Head of caudate nucleus (tissue), 42 donors: ENCODE measurements at regions not wholly inside any gene's neighbourhood (a gene's known extent, or its start where the extent isn't known, plus 50 kb on each side); places are given as distances from the start of the nearest gene placed in this dataset.
A peak's percentile ranks its signal among the peaks of the same experiment; 100 is the strongest.
"Not testable (repeated sequence)": the region's sequence is repeated elsewhere in the genome, so short reads cannot be mapped to it uniquely, and the experiment has no call there.

Experiments
- DNase-seq, 42 donors: peaks; one replicate each; pipeline versions ENCODE4 v3.0.0 to v3.0.0-alpha.2; 2020 to 2021; ENCODE audit warnings: mixed read lengths in 7 of 42
- intact Hi-C: fragments of 100-400 bp; cut with DNase I; formaldehyde crosslinking; loops from one replicate; pipeline ENCODE4 v1.15.0; 2022

GRCh38 chr2:121132762-121133107 lies 152.3 kb downstream of the TFCP2L1 start:
- no peak for DNase-seq
- intact Hi-C loops, result no loop called here

- no peak for DNase-seq
Measured at GRCh38 chr2:121133551-121134319, 151.3 kb downstream of the TFCP2L1 start.

GRCh38 chr2:121134728-121135127 lies 150.3 kb downstream of the TFCP2L1 start:
- intact Hi-C loops, result no loop called here
- DNase-seq, result no peak

More at GRCh38 chr2:121133551-121134319, 151.3 kb downstream of the TFCP2L1 start:
- intact Hi-C loops, result no loop called here

- no peak for DNase-seq
- intact Hi-C loops, result no loop called here
Measured at GRCh38 chr2:121135168-121135853, 149.7 kb downstream of the TFCP2L1 start.

- intact Hi-C loops, result no loop called here
- DNase-seq, result peak in 1 of 42 donors; percentile 14
Measured at GRCh38 chr2:121136323-121136722, 148.7 kb downstream of the TFCP2L1 start.

GRCh38 chr2:121137571-121137970 lies 147.4 kb downstream of the TFCP2L1 start:
- no peak for DNase-seq
- intact Hi-C loops, result no loop called here

- no peak for DNase-seq
- intact Hi-C loops, result no loop called here
Measured at GRCh38 chr2:121140734-121141133, 144.3 kb downstream of the TFCP2L1 start.

GRCh38 chr2:121142452-121142851 lies 142.6 kb downstream of the TFCP2L1 start:
- no peak for DNase-seq
- intact Hi-C loops, result no loop called here

- no peak for DNase-seq
- intact Hi-C loops, result no loop called here
Measured at GRCh38 chr2:121144111-121144510, 140.9 kb downstream of the TFCP2L1 start.

- intact Hi-C loops, result no loop called here
- no peak for DNase-seq
Measured at GRCh38 chr2:121146630-121147029, 138.4 kb downstream of the TFCP2L1 start.

GRCh38 chr2:121147766-121148165 lies 137.2 kb downstream of the TFCP2L1 start:
- DNase-seq, result no peak
- intact Hi-C loops, result no loop called here

GRCh38 chr2:121148481-121148880 lies 136.5 kb downstream of the TFCP2L1 start:
- no peak for DNase-seq
- intact Hi-C loops, result no loop called here

GRCh38 chr2:121149384-121149783 lies 135.6 kb downstream of the TFCP2L1 start:
- intact Hi-C loops, result no loop called here
- DNase-seq, result no peak

- intact Hi-C loops, result no loop called here
- DNase-seq, result no peak
Measured at GRCh38 chr2:121150126-121150525, 134.9 kb downstream of the TFCP2L1 start.

- intact Hi-C loops, result no loop called here
- DNase-seq, result no peak
Measured at GRCh38 chr2:121150713-121151112, 134.3 kb downstream of the TFCP2L1 start.

- DNase-seq, result no peak
- intact Hi-C loops, result no loop called here
Measured at GRCh38 chr2:121151311-121152109, 133.5 kb downstream of the TFCP2L1 start.

GRCh38 chr2:121152861-121153260 lies 132.1 kb downstream of the TFCP2L1 start:
- intact Hi-C loops, result no loop called here
- no peak for DNase-seq

GRCh38 chr2:121153516-121153915 lies 131.5 kb downstream of the TFCP2L1 start:
- no peak for DNase-seq
- intact Hi-C loops, result no loop called here

GRCh38 chr2:121155502-121156056 lies 129.4 kb downstream of the TFCP2L1 start:
- no peak for DNase-seq
- intact Hi-C loops, result no loop called here

GRCh38 chr2:121157481-121157880 lies 127.5 kb downstream of the TFCP2L1 start:
- intact Hi-C loops, DNase-seq: not testable (repeated sequence)
